ENCODE measurements at regions not wholly inside any gene's neighbourhood (a gene's known extent, or its start where the extent isn't known, plus 50 kb on each side); places are given as distances from the start of the nearest gene placed in this dataset.

DNA sequence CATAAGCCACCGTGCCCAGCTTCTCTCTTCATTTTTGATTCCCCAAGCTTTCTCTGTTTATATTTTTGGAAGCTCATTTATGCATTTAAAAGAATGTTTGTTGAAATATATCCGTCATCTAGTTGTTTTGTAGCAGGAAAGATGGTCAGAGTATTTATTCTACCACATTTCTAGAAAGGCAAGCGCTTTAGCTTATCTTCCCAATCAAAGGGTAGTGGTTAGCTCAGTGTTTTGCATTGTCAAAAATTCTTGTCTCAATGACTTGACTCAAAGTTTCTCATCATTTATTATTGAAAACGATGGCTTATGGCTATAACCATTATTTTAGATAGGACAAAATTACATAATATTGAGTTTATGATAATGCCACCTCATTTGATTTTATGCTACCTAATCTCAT, 116.1 kb upstream of the ZP4 start:
- no peak for DNase-seq

DNA sequence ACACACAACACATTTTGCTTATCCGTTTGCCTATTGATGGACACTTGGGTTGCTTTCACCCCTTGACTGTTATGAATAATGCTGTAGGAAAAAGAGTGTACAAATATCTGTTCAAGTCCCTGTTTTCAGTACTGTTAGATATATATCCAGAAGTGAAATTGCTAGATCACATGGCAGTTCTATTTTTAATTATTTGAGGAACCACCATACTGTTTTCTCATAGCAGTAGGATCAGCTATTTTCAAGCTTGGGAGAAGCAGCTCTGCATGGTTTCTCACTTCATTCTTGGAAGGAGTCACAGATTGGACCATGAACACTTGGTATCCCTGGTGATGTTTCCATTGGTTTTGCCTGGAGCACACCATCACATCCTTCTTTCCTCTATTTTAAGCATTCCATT, 114.4 kb upstream of the ZP4 start:
- DNase-seq, result no peak

DNA sequence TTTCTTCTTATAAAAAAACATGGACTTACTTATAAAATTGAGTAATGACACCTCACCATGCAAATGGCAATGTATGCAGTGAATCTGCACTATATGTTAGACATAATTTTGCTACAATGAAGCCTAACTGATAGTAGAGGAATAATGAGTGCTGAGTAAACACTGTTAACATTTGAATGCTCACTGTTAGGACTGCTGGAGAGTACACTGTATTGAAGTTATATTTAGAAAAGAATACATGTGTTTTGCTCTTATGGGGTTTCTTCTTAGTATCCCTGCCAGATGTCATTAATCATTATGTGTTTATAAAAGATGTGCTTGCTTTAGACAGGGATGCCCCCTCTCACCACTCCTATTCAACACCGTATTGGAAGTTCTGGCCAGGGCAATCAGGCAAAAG, 111.1 kb upstream of the ZP4 start:
- DNase-seq, result no peak

DNA sequence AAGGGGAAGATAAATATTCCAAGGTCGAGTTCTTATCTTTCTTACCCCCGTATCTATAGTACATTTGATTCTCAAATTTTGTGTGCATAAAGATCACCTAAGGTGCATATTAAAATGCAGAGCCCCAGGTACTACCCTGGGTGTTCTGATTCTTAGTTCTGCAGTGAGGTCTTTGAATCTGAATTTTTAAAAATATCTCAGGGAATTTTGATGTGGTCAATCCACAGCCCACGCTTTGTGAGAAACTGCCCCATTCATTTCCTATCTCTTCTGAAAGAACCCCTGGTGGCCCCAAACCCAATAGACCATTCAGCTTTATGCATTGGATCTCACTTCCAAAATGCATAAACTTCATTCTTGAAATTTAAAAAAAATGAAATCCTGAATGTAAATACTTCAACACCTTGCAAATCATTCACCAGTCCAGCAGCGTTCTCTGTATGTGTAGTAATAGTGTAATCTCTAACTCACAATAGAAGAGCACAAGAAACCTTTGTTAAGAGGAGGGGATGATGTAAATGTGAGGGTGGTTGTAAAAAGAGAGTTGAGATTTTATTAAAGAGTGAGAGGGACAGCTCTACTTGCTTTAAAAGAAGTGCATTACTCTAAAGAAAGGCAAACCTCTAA, 108.8 kb upstream of the ZP4 start:
- DNase-seq, result no peak

DNA sequence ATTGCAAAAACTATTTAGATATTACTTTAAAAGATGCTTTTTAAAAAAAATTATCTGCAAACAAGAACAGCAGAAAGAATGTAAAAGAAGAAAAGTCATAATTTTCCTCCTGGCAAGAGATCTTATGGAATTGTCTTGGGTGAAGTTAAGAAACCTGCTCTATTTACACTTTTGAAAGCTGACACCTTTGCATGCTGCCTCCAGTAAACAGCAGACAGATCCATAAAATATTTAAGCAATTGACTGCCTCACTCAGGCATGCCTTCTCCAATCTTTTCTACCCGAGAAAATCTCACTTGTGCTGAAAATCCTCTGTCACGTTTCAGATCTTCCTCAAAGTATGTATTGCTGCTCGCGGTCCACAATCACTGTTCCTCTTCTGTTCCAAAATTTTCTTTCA, 107.9 kb upstream of the ZP4 start:
- DNase-seq, result no peak

DNA sequence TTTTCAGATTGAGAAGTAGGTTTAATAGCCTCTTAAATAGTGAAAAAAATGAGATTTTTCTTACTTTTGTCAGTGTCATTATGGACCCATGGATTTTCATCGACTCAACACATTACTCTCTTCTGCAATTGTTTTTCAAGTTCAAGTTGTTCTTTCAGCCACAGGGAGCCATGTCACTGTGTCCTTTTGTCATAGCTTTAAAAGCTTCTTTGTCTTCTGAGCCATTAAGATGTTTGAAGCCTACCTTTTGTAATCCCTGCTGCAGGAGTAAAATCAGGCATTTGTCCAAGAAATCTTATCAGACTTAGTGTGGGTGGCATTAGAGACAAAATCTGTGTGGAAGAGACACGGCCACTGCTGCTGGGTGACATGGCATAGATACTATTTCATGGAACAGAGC, 92.8 kb upstream of the ZP4 start:
- DNase-seq, result no peak

DNA sequence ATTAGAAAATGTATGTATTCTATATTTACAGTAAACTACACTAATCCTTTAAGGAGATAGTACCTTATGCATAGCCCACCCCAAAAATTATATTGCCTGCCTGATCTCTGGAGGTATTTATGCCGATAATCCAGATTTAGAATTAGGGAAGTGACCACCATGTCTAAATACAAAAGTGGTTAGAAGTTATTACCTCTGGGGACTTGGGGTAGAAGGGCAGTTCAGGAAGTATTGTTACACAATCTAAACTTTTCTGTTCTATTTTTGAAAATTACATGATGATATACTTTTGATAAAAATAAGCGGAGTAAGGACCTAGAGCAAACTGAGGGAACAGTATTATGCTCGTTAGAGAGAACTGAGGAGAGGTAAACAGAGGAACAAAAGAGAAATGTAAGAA, 90.5 kb upstream of the ZP4 start:
- no peak for DNase-seq

DNA sequence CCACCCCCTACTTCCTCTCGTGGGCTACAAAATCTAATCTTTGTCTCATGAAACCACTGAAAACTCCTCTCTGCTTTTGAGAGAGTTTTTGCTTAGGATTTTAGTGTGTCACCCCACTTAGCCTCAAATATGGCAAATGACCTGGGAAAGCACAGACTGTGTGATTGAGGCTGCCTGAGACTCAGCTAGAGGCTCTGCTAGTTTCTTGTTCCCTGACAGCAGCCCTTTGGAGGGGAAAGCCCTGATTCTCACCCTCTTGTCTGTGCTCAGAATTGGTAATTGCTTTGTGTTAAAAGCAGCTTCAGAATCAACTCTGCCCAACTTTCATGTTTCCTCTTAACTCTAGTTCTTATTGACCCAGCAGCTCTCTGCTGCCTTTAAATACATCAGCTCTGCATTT, 85.6 kb upstream of the ZP4 start:
- no peak for DNase-seq

DNA sequence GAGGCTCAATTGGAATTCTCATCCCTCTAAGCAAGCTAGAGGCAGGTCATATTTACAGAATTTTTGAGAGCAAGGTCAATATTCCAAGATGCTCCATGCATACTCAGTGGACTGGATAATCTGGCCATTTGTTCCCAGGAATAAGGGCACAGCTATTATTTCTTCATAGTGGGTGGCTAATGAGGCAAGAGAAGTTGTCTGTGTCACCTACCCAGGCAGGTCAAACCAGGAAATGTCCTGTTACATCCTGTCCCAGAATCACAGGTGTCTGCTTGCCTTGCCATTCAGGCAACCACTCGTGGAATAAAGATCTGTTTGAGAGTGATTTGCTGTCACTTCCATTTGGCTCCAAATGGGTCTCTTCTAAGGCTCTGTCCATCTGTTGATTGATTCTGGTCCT, 85.2 kb upstream of the ZP4 start:
- no peak for DNase-seq

DNA sequence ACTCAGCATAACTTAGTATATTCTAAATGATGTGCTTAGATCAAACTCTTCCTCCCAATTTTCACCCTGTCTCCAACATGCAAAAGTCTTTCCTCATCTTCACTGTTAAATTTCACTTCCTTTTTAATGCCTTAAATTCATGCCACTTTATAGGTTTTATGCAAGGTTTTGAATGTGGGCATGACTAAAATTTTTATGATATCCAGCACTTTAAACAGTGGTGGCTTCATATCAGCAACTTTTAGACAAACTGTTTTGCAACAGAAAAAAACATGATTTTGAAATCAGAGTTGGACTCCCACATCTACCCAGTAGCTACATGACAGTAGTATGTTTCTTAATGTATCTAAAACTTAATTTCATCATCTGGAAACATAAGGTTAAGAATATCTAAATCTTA, 84.7 kb upstream of the ZP4 start:
- DNase-seq, result no peak

DNA sequence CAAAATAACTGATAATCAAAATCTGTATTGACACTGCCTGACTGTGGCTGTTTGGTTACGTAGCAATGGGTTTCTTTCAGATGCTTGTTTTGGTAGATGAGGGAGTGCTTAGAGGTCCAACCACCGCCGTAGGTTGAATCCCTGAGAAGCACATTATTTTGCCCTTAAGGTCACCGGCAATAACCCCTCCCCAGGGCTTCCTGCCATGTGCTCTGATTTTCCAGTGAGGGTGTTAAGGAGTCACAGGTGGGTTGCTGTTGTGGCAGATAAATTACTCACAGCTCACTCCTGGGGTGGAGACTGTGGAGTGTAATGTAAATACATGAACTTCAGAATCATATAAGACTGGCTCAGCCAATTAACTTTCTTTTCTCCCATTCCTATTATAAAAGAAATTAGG, 81.5 kb upstream of the ZP4 start:
- DNase-seq, result no peak

DNA sequence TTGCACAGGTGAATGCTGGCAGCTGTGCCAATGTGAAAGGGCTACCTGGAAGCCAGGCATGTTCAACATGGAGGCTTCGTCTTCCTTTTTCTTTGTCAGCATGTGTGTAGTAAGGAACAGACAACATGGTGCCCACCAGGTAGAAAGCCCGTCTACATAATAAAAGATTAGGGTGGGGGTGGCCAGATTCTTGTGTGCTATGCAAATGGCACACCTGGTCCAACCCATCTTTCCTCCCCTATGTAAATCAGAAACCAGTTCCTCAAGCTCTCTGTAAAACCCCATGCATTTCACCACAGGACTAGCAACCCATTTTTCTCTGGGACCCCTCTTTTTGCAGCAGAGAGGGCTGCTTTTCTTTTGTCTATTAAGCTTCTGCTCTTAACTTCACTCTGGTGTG, 72.3 kb upstream of the ZP4 start:
- no peak for DNase-seq

DNA sequence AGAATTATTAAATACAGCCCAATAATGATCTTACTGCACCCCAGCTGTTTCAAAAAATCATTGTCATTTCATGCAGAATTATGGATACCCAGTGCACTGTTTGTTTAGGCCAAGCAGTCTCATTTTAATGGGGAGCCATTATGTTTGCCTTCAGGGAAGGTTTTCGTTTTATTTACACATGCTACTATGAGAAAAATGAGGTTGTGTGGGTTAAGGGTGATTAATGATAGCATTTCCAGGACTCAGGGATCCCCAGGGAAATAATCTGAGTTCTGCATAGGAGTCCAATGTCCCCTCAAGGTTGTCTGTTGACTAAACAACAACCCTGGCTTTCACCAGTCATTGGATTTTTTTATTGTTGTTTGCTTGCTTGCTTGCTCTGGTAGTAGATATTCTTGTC, 71.0 kb upstream of the ZP4 start:
- DNase-seq, result no peak

DNA sequence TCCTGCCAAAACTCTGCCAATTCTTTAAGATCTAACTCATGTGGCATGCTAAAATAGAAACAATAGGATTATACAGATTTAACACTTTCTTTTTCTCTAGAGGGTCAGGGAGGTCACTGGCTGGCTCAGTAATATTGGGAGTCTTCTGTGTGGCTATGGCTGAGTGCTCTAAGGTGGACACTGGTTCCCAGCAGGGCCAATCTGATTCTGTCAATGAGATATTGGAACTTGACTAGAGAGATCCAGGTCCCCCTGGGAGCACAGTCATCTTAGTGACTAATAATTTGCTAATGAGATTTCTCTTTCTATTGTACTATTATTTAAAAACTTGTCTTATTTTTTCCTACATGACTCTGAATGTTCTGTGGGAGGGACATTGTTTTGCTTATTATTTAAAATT, 69.1 kb upstream of the ZP4 start:
- DNase-seq, result no peak

DNA sequence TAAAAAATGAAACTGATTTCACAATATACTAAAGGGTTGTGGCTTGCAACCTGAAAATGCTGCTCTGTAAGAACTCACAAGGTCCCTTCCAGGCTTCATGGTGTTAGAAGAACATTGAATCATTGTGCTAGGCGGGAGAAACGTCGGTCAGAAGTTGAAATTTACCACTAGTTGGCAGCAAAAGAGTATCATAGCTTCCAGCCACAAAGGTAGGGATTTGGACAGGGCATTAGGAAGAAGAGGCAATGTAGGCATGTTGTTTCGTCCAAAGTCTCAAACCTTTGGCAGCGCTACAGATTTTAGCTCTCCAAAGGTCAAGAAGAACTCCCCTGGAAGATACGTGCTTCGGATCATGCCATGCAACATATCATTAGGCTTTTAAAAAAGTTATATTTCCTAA, 62.5 kb upstream of the ZP4 start:
- no peak for DNase-seq
